GM18505 (cell line): ENCODE measurements at regions not wholly inside any gene's neighbourhood (a gene's known extent, or its start where the extent isn't known, plus 50 kb on each side); places are given as distances from the start of the nearest gene placed in this dataset.
"Not testable (repeated sequence)": the region's sequence is repeated elsewhere in the genome, so short reads cannot be mapped to it uniquely, and the experiment has no call there.

ENCODE experiments used
- ATAC-seq: cut with Tn5 transposase; IDR thresholded peaks from one replicate; pipeline ENCODE4 v1.9.1; 2021; ENCODE audit not compliant: unreplicated experiment
- POLR2A ChIP-seq: IDR thresholded peaks from 4 replicates; pipeline ENCODE4 v1.6.1; 2011; ENCODE audit warnings: borderline replicate concordance; ENCODE audit not compliant: insufficient read depth, insufficient read length; ENCODE audit errors: extremely low read depth

- TF ChIP-seq POLR2A: no peak
- no peak for ATAC-seq
These were observed 175.5 kb downstream of the OR2B2 start for GRCh38 chr6:27736686-27737085.

GRCh38 chr6:27728442-27728841 lies 183.8 kb downstream of the OR2B2 start:
- ATAC-seq: no peak
- TF ChIP-seq POLR2A: no peak

- no peak for TF ChIP-seq POLR2A
- no peak for ATAC-seq
These were observed 185.6 kb downstream of the OR2B2 start for GRCh38 chr6:27726619-27727023.

- TF ChIP-seq POLR2A: no peak
- no peak for ATAC-seq
These were observed 191.3 kb downstream of the OR2B2 start for GRCh38 chr6:27720607-27721580.

- ATAC-seq: not testable (repeated sequence)
These were observed 193.2 kb downstream of the OR2B2 start for GRCh38 chr6:27719039-27719438.

- TF ChIP-seq POLR2A: no peak
- ATAC-seq: no peak
These were observed 205.8 kb downstream of the OR2B2 start for GRCh38 chr6:27706431-27706830.

- no peak for TF ChIP-seq POLR2A
- no peak for ATAC-seq
These were observed 211.9 kb downstream of the OR2B2 start for GRCh38 chr6:27700337-27700736.

GRCh38 chr6:27694547-27694874 lies 217.7 kb downstream of the OR2B2 start:
- no peak for ATAC-seq
- TF ChIP-seq POLR2A: no peak

- no peak for ATAC-seq
- peak; percentile 67 for TF ChIP-seq POLR2A
These were observed 218.2 kb downstream of the OR2B2 start for GRCh38 chr6:27693766-27694546.

GRCh38 chr6:27692133-27692532 lies 219.2 kb upstream of the ZNF184 start:
- ATAC-seq: not testable (repeated sequence)

- no peak for TF ChIP-seq POLR2A
- ATAC-seq: peak; percentile 55
These were observed 215.2 kb upstream of the ZNF184 start for GRCh38 chr6:27688014-27688586.

GRCh38 chr6:27687154-27688013 lies 214.5 kb upstream of the ZNF184 start:
- ATAC-seq: peak; percentile 64
- TF ChIP-seq POLR2A: no peak

- no peak for ATAC-seq
- TF ChIP-seq POLR2A: no peak
These were observed 212.4 kb upstream of the ZNF184 start for GRCh38 chr6:27685279-27685678.
